Kidney capillary endothelial cell (primary cell): ENCODE measurements at regions not wholly inside any gene's neighbourhood (a gene's known extent, or its start where the extent isn't known, plus 50 kb on each side); places are given as distances from the start of the nearest gene placed in this dataset.
A peak's percentile ranks its signal among the peaks of the same experiment; 100 is the strongest.

Source experiments
- DNase-seq: peaks from one replicate; pipeline ENCODE4 v3.0.0-alpha.2; 2018; ENCODE audit warnings: low spot score

GRCh38 chr2:120515759-120516678 is 170.1 kb downstream of the INHBB start:
- DNase-seq, result no peak

GRCh38 chr2:120516679-120517314 is 170.9 kb downstream of the INHBB start:
- no peak for DNase-seq

- DNase-seq, result no peak
These were observed 172.0 kb downstream of the INHBB start for GRCh38 chr2:120517751-120518469.

GRCh38 chr2:120518819-120519218 is 172.9 kb downstream of the INHBB start:
- no peak for DNase-seq

- no peak for DNase-seq
These were observed 173.5 kb downstream of the INHBB start for GRCh38 chr2:120519469-120519868.

GRCh38 chr2:120520454-120520853 is 174.5 kb downstream of the INHBB start:
- no peak for DNase-seq

GRCh38 chr2:120520929-120521912 is 175.3 kb downstream of the INHBB start:
- peak; percentile 55 for DNase-seq

- no peak for DNase-seq
These were observed 176.3 kb downstream of the INHBB start for GRCh38 chr2:120522151-120522751.

GRCh38 chr2:120523766-120524165 is 177.8 kb downstream of the INHBB start:
- no peak for DNase-seq

GRCh38 chr2:120524174-120524573 is 178.2 kb downstream of the INHBB start:
- no peak for DNase-seq

GRCh38 chr2:120525056-120526046 is 179.4 kb downstream of the INHBB start:
- DNase-seq, result no peak

- DNase-seq, result no peak
These were observed 180.2 kb downstream of the INHBB start for GRCh38 chr2:120526047-120526562.

- DNase-seq, result no peak
These were observed 181.3 kb downstream of the INHBB start for GRCh38 chr2:120526997-120527945.

GRCh38 chr2:120528051-120528692 is 182.2 kb downstream of the INHBB start:
- DNase-seq, result no peak

- DNase-seq, result no peak
These were observed 182.7 kb downstream of the INHBB start for GRCh38 chr2:120528693-120529076.

- DNase-seq, result no peak
These were observed 184.8 kb downstream of the INHBB start for GRCh38 chr2:120530781-120531180.

- DNase-seq, result no peak
These were observed 185.4 kb downstream of the INHBB start for GRCh38 chr2:120531365-120531764.
